PFSK-1 (cell line): ENCODE measurements at regions not wholly inside any gene's neighbourhood (a gene's known extent, or its start where the extent isn't known, plus 50 kb on each side); places are given as distances from the start of the nearest gene placed in this dataset.

Source experiments
- FOXP2 ChIP-seq: optimal IDR thresholded peaks from 2 replicates; pipeline ENCODE3; 2011; ENCODE audit warnings: borderline replicate concordance, control low read depth, inconsistent platforms; ENCODE audit not compliant: insufficient read depth; ENCODE audit errors: extremely low read length, extremely low read depth
- POLR2AphosphoS5 ChIP-seq: IDR thresholded peaks from 2 replicates; pipeline ENCODE4 v1.6.1; 2012; ENCODE audit warnings: low read depth, mild to moderate bottlenecking, control low read depth, low read length, moderate library complexity
- SIN3A ChIP-seq: IDR thresholded peaks from 2 replicates; pipeline ENCODE4 v1.6.1; 2012; ENCODE audit warnings: mild to moderate bottlenecking, low read length, moderate library complexity, borderline replicate concordance; ENCODE audit not compliant: insufficient read depth
- TAF1 ChIP-seq: IDR thresholded peaks from 2 replicates; pipeline ENCODE4 v1.6.1; 2012; ENCODE audit warnings: low read length, control low read depth, borderline replicate concordance; ENCODE audit not compliant: insufficient read depth
- TF ChIP-seq, protein P1 (sequence below), 2 experiments: IDR thresholded peaks; 2 replicates each; pipeline versions ENCODE4 v1.6.1 to v1.8.0; 2011 to 2012; ENCODE audit warnings: low read depth in 2 of 2, low read length in 2 of 2, control low read depth in 1 of 2, inconsistent platforms in 1 of 2, mild to moderate bottlenecking in 1 of 2, moderate library complexity in 1 of 2; ENCODE audit not compliant: insufficient read depth in 1 of 2

DNA sequence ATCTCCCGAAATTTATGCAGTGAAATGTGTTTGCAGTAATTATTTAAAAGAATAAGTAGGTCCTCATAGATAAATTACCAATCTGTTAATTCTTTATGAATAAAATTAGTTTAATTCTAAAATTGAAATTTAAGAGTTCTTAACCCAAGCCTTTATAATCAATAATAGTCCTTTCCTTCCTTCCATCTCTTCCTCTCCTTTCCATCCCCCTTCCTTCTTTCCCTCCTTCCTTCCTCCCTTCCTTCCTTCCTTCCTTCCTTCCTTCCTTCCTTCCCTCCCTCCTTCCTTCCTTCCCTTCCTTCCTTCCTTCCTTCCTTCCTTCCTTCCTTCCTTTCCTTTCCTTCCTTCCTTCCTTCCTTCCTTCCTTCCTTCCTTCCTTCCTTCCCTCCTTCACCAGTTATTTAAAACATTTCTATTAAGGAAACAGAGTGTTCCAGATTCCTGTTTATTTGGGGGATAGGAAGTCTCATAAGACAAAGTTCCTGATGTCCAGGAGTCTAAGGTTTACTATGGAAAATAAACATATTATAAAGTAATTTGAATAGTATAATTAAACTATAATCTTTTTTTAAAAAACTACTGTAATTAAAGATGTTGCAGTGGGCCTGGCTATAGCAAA is 285.3 kb upstream of the NOX3 start:
- TF ChIP-seq FOXP2 (no peak), TAF1 (no peak), POLR2AphosphoS5 (no peak), SIN3A (no peak)
- TF ChIP-seq, protein P1, sequence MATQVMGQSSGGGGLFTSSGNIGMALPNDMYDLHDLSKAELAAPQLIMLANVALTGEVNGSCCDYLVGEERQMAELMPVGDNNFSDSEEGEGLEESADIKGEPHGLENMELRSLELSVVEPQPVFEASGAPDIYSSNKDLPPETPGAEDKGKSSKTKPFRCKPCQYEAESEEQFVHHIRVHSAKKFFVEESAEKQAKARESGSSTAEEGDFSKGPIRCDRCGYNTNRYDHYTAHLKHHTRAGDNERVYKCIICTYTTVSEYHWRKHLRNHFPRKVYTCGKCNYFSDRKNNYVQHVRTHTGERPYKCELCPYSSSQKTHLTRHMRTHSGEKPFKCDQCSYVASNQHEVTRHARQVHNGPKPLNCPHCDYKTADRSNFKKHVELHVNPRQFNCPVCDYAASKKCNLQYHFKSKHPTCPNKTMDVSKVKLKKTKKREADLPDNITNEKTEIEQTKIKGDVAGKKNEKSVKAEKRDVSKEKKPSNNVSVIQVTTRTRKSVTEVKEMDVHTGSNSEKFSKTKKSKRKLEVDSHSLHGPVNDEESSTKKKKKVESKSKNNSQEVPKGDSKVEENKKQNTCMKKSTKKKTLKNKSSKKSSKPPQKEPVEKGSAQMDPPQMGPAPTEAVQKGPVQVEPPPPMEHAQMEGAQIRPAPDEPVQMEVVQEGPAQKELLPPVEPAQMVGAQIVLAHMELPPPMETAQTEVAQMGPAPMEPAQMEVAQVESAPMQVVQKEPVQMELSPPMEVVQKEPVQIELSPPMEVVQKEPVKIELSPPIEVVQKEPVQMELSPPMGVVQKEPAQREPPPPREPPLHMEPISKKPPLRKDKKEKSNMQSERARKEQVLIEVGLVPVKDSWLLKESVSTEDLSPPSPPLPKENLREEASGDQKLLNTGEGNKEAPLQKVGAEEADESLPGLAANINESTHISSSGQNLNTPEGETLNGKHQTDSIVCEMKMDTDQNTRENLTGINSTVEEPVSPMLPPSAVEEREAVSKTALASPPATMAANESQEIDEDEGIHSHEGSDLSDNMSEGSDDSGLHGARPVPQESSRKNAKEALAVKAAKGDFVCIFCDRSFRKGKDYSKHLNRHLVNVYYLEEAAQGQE (IDR thresholded peaks at IDR 0.05; ENCODE audit: insufficient read depth in 1 of 2, low read depth in 2 of 2, low read length in 2 of 2) = no peak

DNA sequence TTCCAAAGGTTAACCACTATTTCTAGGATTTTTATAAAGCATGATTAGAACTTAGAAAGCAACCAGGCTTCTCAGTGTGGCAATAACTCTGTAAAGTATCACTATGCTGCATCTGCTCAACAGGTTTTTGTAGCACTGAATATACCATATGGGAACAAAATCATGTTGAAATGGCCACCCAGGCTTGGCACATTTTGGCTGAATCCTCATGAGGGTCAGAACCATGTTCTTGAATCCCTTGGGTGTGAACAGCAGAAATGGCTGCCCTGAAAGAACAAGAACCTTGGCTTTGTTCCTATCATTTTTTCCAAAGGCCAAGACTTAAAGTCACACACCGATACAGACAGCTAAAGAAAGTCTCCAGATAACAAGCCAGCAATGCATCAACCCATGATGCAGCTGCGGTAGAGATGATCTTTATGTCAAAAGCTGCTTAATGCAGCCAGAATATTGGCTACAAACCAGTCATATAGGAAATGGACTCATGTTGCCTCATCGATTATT is 283.0 kb upstream of the NOX3 start:
- TF ChIP-seq POLR2AphosphoS5 = no peak
- TF ChIP-seq FOXP2 = no peak
- no peak for TF ChIP-seq SIN3A
- TF ChIP-seq, protein P1 (IDR thresholded peaks at IDR 0.05; ENCODE audit: insufficient read depth in 1 of 2, low read depth in 2 of 2, low read length in 2 of 2) = no peak
- TF ChIP-seq TAF1 = no peak

DNA sequence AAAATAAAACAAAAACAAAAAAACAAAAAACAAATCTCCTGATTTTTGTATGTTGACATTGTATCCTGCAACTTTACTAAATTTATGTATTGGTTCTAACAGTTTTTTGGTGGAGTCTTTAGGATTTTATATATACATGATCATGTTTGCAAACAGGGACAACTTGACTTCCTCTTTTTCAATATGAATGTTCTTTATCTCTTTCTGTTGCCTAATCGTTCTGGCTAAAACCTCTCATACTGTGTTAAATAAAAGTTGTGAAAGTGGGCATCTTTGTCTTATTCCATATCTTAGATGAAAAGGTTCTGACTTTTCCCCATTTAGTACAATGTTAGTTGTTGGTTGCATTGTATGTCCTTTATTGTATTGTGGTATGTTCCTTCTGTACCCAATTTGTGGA is 261.7 kb upstream of the NOX3 start:
- TF ChIP-seq POLR2AphosphoS5 (no peak), FOXP2 (no peak), SIN3A (no peak), TAF1 (no peak)
- TF ChIP-seq, protein P1 (IDR thresholded peaks at IDR 0.05; ENCODE audit: insufficient read depth in 1 of 2, low read depth in 2 of 2, low read length in 2 of 2) = no peak

DNA sequence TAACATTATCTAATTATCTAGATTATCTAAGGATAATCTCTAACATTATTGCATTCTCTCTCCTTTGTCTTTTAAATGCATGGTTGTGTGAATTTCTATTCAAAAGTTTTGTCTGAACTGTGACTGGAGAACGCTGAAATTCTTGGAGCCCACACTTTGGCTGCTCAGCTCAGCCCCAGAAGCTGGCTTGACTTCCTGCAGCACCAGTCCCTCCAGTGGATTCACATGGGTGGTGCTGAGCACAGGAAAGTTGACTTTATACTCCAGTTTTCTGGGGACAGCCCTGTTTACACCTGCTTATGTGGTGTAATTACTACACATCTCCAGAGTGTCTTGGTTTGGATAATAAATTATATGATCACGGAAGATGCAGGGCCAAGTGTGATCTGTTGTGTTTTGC is 255.1 kb upstream of the NOX3 start:
- TF ChIP-seq, protein P1 (IDR thresholded peaks at IDR 0.05; ENCODE audit: insufficient read depth in 1 of 2, low read depth in 2 of 2, low read length in 2 of 2) = no peak
- TF ChIP-seq SIN3A = no peak
- no peak for TF ChIP-seq FOXP2
- TF ChIP-seq POLR2AphosphoS5 = no peak
- no peak for TF ChIP-seq TAF1

DNA sequence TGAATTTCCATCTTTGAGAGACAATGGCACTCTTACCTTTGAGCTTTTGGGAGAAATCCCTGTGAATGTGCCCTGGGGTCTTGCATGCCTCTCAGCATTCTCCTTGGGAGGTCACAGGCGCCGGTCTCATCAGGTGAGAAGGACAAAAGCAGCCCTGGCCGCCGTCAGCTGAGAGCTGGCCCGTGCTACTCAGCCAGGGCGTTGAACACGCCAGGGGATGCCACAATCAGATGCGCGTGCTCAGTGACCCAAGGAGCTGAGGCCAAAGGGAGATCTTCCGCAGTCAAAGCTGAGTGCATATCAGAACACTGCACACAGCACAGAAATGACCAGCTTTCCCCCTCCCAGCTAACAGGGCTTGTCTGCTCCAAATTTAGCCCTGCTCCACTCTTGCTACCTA is 253.6 kb upstream of the NOX3 start:
- no peak for TF ChIP-seq SIN3A
